Neural cell (in vitro differentiated cells): ENCODE measurements at regions not wholly inside any gene's neighbourhood (a gene's known extent, or its start where the extent isn't known, plus 50 kb on each side); places are given as distances from the start of the nearest gene placed in this dataset.

Experiments
- EP300 ChIP-seq: fragments of 450-650 bp; conservative IDR thresholded peaks from 2 replicates; pipeline ENCODE4 v1.6.1; 2014; ENCODE audit warnings: antibody characterized with exemption, mild to moderate bottlenecking, moderate library complexity; ENCODE audit not compliant: poor library complexity, severe bottlenecking
- EZH2 ChIP-seq: fragments of 200-600, 300-800 bp; shearing (Covaris generic), sonication (generic); IDR thresholded peaks from 2 replicates; pipeline ENCODE4 v1.6.1; 2014; ENCODE audit warnings: antibody characterized with exemption, low read length, borderline replicate concordance, mild to moderate bottlenecking; ENCODE audit not compliant: insufficient read depth, poor library complexity, severe bottlenecking
- MXI1 ChIP-seq: fragments of 450-650 bp; conservative IDR thresholded peaks from 2 replicates; pipeline ENCODE4 v1.6.1; 2014; ENCODE audit warnings: antibody characterized with exemption, mild to moderate bottlenecking; ENCODE audit not compliant: poor library complexity, severe bottlenecking
- SMC3 ChIP-seq: fragments of 450-650 bp; conservative IDR thresholded peaks from 2 replicates; pipeline ENCODE4 v1.6.1; 2014; ENCODE audit warnings: antibody characterized with exemption, mild to moderate bottlenecking, moderate library complexity; ENCODE audit not compliant: poor library complexity
- TAF1 ChIP-seq: IDR thresholded peaks from 2 replicates; pipeline ENCODE4 v1.6.1; 2012; ENCODE audit warnings: low read depth
- TF ChIP-seq, protein P1 (sequence below): fragments of 450-650 bp; IDR thresholded peaks from 2 replicates; pipeline ENCODE4 v1.5.1; 2014; ENCODE audit warnings: antibody characterized with exemption, mild to moderate bottlenecking, moderate library complexity; ENCODE audit not compliant: poor library complexity, severe bottlenecking
- TF ChIP-seq, protein P2 (sequence below): IDR thresholded peaks from 2 replicates; pipeline ENCODE4 v1.6.1; 2012; ENCODE audit warnings: borderline replicate concordance

DNA sequence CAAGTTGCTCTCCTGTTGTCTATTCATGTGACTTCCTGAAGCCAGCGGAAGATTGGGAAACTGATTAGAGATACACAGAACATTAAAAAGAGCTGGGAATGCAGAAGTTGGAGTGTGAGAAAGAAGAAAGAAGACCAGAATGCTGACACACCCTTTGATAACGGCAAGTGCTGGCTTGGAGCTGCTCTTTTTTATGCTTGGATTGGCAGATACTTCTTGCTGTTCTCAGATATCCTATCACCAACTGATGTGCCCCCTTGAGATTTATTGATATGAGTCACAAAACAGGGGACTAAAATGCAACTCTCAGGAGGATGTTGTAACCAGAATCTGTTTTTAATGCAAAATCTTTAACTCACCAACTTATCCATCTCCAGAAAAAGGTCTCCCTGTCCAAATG, 56.0 kb upstream of the ASTN2 start:
- TF ChIP-seq, protein P1, sequence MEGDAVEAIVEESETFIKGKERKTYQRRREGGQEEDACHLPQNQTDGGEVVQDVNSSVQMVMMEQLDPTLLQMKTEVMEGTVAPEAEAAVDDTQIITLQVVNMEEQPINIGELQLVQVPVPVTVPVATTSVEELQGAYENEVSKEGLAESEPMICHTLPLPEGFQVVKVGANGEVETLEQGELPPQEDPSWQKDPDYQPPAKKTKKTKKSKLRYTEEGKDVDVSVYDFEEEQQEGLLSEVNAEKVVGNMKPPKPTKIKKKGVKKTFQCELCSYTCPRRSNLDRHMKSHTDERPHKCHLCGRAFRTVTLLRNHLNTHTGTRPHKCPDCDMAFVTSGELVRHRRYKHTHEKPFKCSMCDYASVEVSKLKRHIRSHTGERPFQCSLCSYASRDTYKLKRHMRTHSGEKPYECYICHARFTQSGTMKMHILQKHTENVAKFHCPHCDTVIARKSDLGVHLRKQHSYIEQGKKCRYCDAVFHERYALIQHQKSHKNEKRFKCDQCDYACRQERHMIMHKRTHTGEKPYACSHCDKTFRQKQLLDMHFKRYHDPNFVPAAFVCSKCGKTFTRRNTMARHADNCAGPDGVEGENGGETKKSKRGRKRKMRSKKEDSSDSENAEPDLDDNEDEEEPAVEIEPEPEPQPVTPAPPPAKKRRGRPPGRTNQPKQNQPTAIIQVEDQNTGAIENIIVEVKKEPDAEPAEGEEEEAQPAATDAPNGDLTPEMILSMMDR, result no peak
- no peak for TF ChIP-seq EZH2
- TF ChIP-seq SMC3, result no peak
- TF ChIP-seq, protein P2, sequence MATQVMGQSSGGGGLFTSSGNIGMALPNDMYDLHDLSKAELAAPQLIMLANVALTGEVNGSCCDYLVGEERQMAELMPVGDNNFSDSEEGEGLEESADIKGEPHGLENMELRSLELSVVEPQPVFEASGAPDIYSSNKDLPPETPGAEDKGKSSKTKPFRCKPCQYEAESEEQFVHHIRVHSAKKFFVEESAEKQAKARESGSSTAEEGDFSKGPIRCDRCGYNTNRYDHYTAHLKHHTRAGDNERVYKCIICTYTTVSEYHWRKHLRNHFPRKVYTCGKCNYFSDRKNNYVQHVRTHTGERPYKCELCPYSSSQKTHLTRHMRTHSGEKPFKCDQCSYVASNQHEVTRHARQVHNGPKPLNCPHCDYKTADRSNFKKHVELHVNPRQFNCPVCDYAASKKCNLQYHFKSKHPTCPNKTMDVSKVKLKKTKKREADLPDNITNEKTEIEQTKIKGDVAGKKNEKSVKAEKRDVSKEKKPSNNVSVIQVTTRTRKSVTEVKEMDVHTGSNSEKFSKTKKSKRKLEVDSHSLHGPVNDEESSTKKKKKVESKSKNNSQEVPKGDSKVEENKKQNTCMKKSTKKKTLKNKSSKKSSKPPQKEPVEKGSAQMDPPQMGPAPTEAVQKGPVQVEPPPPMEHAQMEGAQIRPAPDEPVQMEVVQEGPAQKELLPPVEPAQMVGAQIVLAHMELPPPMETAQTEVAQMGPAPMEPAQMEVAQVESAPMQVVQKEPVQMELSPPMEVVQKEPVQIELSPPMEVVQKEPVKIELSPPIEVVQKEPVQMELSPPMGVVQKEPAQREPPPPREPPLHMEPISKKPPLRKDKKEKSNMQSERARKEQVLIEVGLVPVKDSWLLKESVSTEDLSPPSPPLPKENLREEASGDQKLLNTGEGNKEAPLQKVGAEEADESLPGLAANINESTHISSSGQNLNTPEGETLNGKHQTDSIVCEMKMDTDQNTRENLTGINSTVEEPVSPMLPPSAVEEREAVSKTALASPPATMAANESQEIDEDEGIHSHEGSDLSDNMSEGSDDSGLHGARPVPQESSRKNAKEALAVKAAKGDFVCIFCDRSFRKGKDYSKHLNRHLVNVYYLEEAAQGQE, result no peak
- TF ChIP-seq TAF1, result no peak
- TF ChIP-seq EP300, result no peak
- no peak for TF ChIP-seq MXI1
